SH-SY5Y (cell line): ENCODE measurements at regions not wholly inside any gene's neighbourhood (a gene's known extent, or its start where the extent isn't known, plus 50 kb on each side); places are given as distances from the start of the nearest gene placed in this dataset.

ENCODE experiments used
- GATA2 ChIP-seq: IDR thresholded peaks from 2 replicates; pipeline ENCODE4 v1.6.1; 2011; ENCODE audit warnings: mild to moderate bottlenecking, low read depth, low read length
- GATA3 ChIP-seq: IDR thresholded peaks from 2 replicates; pipeline ENCODE4 v1.6.1; 2011; ENCODE audit warnings: low read depth, mild to moderate bottlenecking, low read length, moderate library complexity

DNA sequence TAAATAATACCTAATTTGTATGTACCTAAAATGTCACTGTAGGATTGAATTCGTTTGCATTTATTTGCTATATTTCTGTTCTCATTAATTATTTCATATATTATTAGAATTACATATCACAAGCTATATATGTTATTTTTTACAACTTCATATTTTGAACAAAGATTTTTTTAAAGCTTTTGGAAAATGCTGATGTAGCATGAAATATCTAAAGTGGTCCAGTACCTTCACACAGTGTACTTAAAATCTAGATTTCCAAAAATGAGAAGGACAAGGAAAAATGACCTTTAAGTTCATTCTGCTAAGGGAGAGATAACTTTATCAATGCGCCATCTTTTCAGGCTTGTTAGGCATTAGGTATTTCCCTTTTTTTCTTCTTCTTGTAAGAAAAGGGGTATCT, 71.8 kb downstream of the LARP7 start:
- no peak for TF ChIP-seq GATA3
- TF ChIP-seq GATA2: no peak

DNA sequence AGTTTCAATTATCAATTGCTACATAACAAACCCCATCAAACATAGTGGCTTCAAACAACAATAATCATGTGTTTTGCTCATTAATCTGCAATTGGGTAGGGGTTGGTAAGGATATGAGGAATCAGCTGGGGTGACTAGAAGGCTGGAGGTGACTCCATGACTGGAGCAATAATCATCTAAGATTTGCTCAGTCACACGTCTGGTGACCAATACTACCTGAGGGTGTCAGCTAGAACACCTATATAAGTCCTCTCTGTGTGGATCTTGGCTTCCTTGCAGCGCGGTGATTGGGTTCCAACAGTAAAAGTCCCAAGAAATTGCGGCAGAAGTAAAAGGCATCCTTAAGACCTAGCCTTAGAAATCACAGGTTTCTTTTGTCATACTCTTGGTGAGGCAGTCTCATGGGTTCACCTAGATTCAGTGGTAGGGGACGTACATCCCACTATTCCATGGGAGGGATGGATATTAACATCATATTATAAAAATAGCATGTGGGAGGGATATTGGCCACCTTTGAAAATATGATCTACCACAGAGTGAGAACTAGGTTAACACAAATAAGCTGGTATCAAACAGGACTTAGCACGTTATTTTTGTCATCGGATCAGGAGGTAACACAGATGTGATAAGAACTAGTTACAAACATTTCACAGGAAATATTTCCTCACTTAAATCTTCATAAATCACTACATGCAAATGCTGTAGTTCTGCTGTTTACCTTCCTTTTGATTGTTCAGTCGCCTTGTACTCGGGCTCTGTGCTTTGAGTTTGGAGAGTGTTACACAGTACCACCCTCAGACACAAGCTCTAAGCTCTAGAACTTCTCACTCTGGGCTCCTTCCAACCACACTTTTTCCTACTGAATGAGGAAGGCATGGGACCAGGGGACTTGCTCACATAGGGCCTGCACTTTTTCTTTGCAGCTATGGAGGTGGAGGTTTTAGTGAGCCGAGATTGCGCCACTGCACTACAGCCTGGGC, 78.3 kb downstream of the LARP7 start:
- TF ChIP-seq GATA2 (no peak), GATA3 (no peak)

DNA sequence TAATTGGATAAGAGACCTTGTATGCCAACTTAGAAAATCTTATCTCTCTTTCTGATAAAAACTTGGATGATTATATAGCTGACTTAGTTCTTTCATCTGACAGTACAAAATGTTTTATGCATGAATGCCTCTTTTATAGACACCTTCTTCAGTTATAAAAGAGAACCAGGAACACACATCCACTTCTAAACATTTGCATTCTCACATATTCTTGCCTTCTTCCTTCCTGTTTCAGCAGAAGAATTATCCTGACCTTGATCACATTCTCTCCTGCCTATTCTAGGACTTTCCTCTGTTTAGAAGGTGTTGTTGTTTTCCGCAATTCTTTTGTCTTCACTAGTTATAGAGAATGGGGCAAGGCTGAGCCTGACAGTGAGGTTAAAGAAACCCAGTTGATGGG, 80.9 kb downstream of the LARP7 start:
- TF ChIP-seq GATA3 (no peak), GATA2 (no peak)

- TF ChIP-seq GATA3: no peak
- TF ChIP-seq GATA2: no peak
Observed at GRCh38 chr4:112721627-112722026, 84.7 kb downstream of the LARP7 start.

GRCh38 chr4:112726041-112726440, 89.1 kb downstream of the LARP7 start:
- no peak for TF ChIP-seq GATA2
- no peak for TF ChIP-seq GATA3

GRCh38 chr4:112731715-112732114, 94.8 kb downstream of the LARP7 start:
- no peak for TF ChIP-seq GATA3
- no peak for TF ChIP-seq GATA2

- TF ChIP-seq GATA3 (no peak), GATA2 (no peak)
Observed at GRCh38 chr4:112732142-112732541, 95.2 kb downstream of the LARP7 start.

DNA sequence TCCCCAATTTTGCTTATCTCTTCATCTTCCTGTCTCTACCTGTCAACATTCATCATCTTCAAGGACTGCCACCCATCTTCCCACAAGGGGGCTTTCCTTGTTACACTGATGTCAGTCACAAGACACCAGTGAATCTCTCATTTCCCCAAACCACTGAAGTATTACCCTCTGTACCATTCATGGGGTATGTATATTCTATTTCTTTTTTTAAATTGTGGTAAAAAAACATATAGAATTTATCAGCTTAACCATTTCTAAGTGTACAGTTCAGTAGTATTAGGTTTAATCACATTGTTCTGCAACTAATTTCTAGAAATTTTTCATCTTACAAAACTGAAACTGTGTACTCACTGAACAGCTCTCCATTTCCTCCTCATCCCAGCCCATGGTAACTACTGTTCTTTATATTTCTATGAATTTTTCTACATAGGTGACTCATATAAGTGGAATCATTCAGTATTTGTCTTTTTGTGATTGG, 98.6 kb downstream of the LARP7 start:
- TF ChIP-seq GATA2 (no peak), GATA3 (no peak)

GRCh38 chr4:112736718-112737135, 99.8 kb downstream of the LARP7 start:
- TF ChIP-seq GATA2 (no peak), GATA3 (no peak)

- no peak for TF ChIP-seq GATA3
- no peak for TF ChIP-seq GATA2
Observed at GRCh38 chr4:112739442-112739841, 102.5 kb downstream of the LARP7 start.

- no peak for TF ChIP-seq GATA2
- no peak for TF ChIP-seq GATA3
Observed at GRCh38 chr4:112747036-112747435, 110.1 kb downstream of the LARP7 start.

- TF ChIP-seq GATA2 (no peak), GATA3 (no peak)
Observed at GRCh38 chr4:112748352-112748878, 111.5 kb downstream of the LARP7 start.

- TF ChIP-seq GATA3 (no peak), GATA2 (peak; percentile 17; the same call in 1 of the 2 replicates)
Observed at GRCh38 chr4:112751447-112751846, 114.5 kb downstream of the LARP7 start.

- TF ChIP-seq GATA3 (no peak), GATA2 (no peak)
Observed at GRCh38 chr4:112752061-112752460, 115.1 kb downstream of the LARP7 start.

DNA sequence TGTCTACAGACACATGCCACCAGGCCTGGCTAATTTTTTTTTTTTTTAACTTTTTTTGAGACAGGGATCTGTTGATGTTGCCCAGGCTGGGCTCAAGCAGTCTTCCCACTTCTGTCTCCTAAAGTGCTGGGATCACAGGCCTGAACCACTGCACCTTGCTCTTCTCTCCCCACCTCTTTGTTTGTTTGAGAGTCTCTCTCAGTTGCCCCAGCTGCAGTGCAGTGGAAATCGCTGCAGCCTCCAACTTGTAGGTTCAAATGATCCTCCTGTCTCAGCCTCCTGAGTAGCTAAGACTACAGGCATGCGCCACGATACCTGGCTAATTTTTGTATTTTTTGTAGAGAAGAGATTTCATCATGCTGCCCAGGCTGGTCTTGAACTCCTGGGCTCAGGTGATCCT, 115.6 kb downstream of the LARP7 start:
- no peak for TF ChIP-seq GATA2
- no peak for TF ChIP-seq GATA3

DNA sequence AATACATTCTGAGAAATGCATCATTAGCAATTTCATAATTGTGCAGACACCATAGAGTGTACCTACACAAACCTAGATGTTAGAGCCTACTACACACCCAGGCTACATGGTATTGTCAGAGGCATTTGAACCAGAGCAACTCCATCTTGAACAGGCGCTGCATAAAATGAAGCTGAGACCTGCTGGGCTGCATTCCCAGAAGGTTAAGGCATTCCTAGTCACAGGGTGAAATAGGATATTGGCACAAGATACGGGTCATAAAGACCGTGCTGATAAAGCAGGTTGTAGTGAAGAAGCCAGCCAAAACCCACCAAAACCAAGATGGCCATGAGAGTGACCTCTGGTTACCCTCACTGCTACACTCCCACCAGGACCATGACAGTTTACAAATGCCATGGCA, 116.4 kb downstream of the LARP7 start:
- TF ChIP-seq GATA3 (no peak), GATA2 (no peak)
